IPS-18a (cell line): ENCODE measurements at regions not wholly inside any gene's neighbourhood (a gene's known extent, or its start where the extent isn't known, plus 50 kb on each side); places are given as distances from the start of the nearest gene placed in this dataset.

ENCODE experiments used
- H3K27ac ChIP-seq: one replicate; pipeline ENCODE4 v1.5.1; 2013; ENCODE audit warnings: low read length
- H3K27me3 ChIP-seq: one replicate; pipeline ENCODE4 v1.6.1; 2013; ENCODE audit warnings: mild to moderate bottlenecking, low read length; ENCODE audit not compliant: control insufficient read depth, insufficient read depth
- H3K36me3 ChIP-seq: one replicate; pipeline ENCODE4 v1.6.1; 2013; ENCODE audit warnings: low read depth, low read length; ENCODE audit not compliant: control insufficient read depth
- H3K4me1 ChIP-seq: one replicate; pipeline ENCODE4 v1.6.1; 2013; ENCODE audit warnings: low read depth, low read length; ENCODE audit not compliant: control insufficient read depth
- H3K4me3 ChIP-seq: one replicate; pipeline ENCODE4 v1.5.1; 2013; ENCODE audit warnings: low read length
- H3K9ac ChIP-seq: one replicate; pipeline ENCODE4 v1.6.1; 2013; ENCODE audit warnings: mild to moderate bottlenecking, low read length, moderate library complexity
- H3K9me3 ChIP-seq: one replicate; pipeline ENCODE4 v1.6.1; 2013; ENCODE audit warnings: low read depth, low read length; ENCODE audit not compliant: control insufficient read depth

DNA sequence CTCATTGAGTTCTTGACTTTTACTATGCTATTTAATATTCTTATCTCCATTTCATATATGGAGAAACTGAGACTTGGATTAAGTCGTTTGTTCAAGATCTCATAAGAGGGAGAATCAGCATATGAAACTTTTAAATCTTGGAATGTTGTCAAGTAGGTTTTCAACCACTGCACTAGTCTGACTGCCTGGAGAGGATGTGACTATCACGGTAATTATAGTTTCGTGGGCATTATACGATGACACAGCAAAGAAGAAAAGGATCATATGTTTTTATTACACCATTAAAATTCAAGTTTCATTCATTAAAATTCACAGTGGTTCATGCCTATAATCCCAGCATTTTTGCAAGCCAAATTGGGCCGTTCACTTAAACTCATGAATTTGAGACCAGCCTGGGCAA lies 555.2 kb downstream of the SLITRK1 start:
- Histone ChIP-seq H3K4me3 (no peak overlapping the region), H3K27me3 (no peaks in the 10 kb centered on the region), H3K9me3 (no peaks in the 10 kb centered on the region), H3K36me3 (no peaks in the 10 kb centered on the region), H3K9ac (no peak overlapping the region), H3K4me1 (no peaks in the 10 kb centered on the region), H3K27ac (no peak overlapping the region)

DNA sequence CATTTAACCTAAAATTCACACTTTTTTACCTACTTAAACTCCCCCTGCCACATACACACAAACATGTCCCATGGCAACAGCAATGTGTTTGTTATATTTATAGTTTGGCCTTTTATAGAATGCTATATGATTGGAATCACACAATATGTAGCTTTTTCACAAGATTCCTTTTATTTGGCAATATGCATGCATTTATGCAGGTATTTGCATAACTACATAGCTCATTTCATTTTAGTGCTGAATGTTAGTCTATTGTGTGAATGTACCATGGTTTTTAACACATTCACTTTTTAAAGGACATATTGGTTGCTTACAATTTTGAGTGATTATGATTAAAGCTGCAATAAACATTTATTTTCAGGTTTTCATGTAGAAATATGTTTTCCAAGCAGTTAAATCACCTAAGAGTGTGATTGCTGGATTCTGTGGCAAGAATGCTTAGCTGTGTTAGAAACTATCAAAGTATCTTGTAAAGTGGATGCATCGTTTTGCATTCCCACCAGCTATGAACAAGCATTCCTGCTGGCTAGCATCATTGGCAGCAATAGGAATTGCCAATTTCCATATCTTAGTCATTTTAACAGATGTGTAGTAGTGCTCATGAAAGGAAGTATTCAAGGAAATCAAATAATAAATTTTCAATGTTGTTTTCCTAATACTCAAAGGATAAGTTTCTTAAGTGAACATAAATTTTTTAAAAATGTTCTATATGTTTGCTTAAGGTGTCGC lies 557.0 kb downstream of the SLITRK1 start:
- H3K27ac ChIP-seq = no peak overlapping the region
- no peaks in the 10 kb centered on the region for H3K27me3 ChIP-seq
- no peaks in the 10 kb centered on the region for H3K36me3 ChIP-seq
- no peak overlapping the region for H3K9ac ChIP-seq
- H3K9me3 ChIP-seq = no peaks in the 10 kb centered on the region
- no peaks in the 10 kb centered on the region for H3K4me1 ChIP-seq
- no peak overlapping the region for H3K4me3 ChIP-seq

DNA sequence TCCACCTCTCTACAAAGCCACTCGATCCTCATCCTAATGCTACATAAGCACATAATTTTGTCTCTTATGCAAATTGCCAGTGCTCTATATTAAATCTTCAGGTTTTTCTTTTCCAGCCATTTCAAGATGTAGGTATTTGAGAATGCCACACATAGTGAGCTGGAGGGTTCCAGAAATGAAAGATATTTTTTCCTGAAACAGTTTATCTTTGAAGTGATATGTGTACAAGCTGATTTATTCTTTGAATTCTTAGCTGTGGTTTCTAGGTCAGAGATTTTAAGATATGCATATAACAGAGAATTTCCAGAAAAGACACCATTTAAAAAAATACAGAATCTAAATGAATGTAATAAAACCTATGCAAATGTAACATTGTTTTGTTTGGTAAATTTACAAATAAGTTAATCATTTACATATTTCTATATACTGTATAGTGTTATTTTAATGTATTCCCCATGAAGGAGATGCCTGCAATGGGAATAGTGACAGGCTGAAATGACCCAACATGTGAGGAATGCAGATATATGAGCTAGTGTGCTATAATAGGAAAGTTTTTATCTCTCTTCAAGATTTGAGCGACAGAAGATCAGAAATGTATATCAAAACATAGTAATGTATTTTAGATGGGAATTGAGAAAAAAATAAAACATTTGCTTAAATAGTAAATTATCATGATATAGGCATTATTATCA lies 570.2 kb downstream of the SLITRK1 start:
- Histone ChIP-seq H3K27me3 (no peaks in the 10 kb centered on the region), H3K9me3 (no peaks in the 10 kb centered on the region), H3K27ac (no peak overlapping the region), H3K4me3 (no peak overlapping the region), H3K36me3 (no peaks in the 10 kb centered on the region), H3K9ac (no peak overlapping the region), H3K4me1 (no peaks in the 10 kb centered on the region)

DNA sequence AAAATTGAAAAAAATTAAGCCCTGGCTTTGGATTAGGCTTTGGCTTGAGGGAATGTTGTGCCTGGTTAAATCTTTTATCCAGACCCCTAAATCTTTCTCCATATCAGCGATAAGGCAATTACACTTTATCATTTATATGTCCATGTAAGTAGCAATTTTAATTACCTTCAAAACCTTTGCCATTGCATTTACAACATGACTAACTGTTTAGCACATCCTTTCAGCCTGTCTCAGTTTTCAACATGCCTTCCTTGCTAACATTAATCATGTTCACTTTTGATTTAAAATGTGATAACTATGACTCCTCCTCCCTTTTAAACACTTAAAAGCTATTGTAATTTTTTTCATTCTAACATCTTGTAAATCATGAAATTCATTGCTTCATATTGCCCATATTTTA lies 583.7 kb downstream of the SLITRK1 start:
- Histone ChIP-seq H3K27ac (no peak overlapping the region), H3K9ac (no peak overlapping the region), H3K4me3 (no peak overlapping the region), H3K9me3 (no peaks in the 10 kb centered on the region), H3K36me3 (no peaks in the 10 kb centered on the region), H3K4me1 (no peaks in the 10 kb centered on the region), H3K27me3 (no peaks in the 10 kb centered on the region)

DNA sequence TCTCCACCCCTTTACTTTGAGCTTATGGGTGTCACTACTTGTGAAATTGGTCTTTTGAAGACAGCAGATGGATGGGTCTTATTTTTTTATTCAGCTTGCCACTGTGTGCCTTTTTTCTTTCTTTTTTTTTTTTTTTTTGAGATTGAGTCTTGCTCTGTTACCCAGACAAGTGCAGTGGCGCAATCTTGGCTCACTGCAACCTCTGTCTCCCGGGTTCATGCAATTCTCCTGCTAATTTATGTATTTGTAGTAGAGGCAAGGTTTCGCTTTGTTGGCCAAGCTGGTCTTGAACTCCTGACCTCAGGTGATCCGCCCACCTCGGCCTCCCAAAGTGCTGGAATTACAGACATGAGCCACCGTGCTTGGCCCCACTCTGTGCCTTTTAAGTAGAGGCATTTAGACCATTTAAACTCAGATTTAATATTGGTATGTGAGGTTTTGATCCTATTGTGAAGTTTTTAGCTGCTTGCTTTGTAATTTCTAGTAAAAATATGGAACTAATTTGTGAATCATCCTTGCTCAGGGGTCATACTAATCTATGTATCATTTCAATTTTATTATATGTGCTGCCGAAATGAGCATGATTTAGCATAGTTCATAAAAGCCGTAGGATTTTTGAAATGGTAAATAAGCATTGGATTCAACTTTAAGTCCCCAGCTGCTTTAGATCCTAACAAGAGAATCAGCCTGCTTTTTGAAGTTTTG lies 584.5 kb downstream of the SLITRK1 start:
- no peak overlapping the region for H3K27ac ChIP-seq
- no peaks in the 10 kb centered on the region for H3K27me3 ChIP-seq
- H3K9me3 ChIP-seq = no peaks in the 10 kb centered on the region
- no peaks in the 10 kb centered on the region for H3K4me1 ChIP-seq
- no peak overlapping the region for H3K9ac ChIP-seq
- no peaks in the 10 kb centered on the region for H3K36me3 ChIP-seq
- H3K4me3 ChIP-seq = no peak overlapping the region

DNA sequence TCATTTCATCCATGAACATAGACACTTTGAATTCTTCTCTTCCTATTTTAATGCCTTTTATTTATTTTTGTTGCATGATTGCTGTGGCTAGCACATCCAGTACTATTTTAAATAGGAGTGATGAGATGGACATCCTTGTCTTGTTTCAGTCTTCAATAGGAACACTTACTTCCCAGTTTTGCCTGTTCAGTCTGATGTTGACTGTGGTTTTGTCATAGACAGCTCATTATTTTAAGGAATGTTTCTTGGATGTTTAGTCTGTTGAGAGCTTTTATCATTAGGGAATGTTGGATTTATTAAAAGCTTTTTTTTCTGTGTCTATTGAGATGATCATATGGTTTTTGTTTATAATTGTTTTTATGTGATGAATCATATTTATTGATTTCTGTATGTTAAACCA lies 586.6 kb downstream of the SLITRK1 start:
- Histone ChIP-seq H3K9ac (no peak overlapping the region), H3K27me3 (no peaks in the 10 kb centered on the region), H3K4me1 (no peaks in the 10 kb centered on the region), H3K27ac (no peak overlapping the region), H3K4me3 (no peak overlapping the region), H3K36me3 (no peaks in the 10 kb centered on the region), H3K9me3 (no peaks in the 10 kb centered on the region)

DNA sequence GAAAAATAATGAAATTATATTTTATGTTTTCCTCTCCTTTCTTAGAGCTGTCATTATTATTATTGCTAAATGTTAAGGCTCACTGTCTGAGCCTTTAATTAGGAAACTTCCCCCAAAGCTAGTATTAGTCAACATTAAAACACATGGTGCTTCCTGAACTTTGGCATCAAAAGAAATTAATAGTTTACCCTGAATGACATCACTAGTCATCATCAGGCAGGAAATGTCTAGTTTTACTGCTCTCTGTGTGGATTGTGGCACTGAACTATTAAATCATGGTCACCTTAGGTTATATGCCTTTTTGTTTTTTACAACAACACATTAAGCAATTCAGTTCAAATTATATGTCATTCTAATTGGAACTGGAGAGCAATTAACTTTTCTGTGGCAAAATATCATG lies 595.5 kb downstream of the SLITRK1 start:
- Histone ChIP-seq H3K36me3 (no peaks in the 10 kb centered on the region), H3K4me3 (no peak overlapping the region), H3K4me1 (no peaks in the 10 kb centered on the region), H3K27ac (no peak overlapping the region), H3K9ac (no peak overlapping the region), H3K27me3 (no peaks in the 10 kb centered on the region), H3K9me3 (no peaks in the 10 kb centered on the region)

DNA sequence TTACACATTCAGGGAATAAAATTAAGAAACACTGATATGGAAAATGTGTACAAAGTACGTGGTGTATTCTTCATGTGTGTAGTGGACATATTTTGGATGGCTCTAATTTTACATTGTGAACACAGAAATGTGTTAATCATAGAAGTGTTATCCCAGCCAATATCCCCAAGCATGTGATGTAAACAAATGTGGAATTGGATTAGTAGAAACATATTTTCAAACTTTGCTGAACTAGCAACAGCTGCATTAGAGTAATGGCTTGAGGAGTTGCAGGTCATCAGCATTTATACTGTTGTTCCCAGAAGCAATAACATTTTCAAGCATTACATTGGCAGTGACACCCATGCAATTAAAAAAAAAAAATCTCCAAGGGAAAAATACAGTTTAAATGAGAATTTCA lies 600.6 kb downstream of the SLITRK1 start:
- H3K27me3 ChIP-seq = no peaks in the 10 kb centered on the region
- no peak overlapping the region for H3K27ac ChIP-seq
- no peak overlapping the region for H3K4me3 ChIP-seq
- H3K9ac ChIP-seq = no peak overlapping the region
- peaks cover 4% of the 10 kb centered on the region for H3K4me1 ChIP-seq
- H3K36me3 ChIP-seq = no peaks in the 10 kb centered on the region
- no peaks in the 10 kb centered on the region for H3K9me3 ChIP-seq

DNA sequence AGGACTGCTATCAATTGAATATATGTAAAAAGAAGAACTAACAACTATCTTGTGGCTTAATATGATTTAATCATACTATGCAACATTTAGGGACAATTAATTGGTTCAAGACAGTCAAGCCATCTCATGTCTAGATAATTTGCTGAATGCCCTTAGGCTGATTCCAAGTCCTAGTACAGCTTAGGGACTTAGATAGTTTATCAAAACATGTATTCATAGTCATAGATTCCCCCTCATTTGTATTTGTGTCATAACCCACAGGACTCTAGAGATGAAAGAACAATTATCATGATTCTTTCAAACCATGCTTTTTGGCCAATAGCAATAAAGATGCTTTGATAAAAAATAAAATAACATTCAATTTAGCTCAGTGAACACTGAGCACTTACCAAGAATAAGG lies 607.6 kb downstream of the SLITRK1 start:
- Histone ChIP-seq H3K36me3 (no peaks in the 10 kb centered on the region), H3K9me3 (no peaks in the 10 kb centered on the region), H3K27ac (no peak overlapping the region), H3K27me3 (no peaks in the 10 kb centered on the region), H3K4me3 (no peak overlapping the region), H3K9ac (no peak overlapping the region), H3K4me1 (peaks cover 7% of the 10 kb centered on the region)

DNA sequence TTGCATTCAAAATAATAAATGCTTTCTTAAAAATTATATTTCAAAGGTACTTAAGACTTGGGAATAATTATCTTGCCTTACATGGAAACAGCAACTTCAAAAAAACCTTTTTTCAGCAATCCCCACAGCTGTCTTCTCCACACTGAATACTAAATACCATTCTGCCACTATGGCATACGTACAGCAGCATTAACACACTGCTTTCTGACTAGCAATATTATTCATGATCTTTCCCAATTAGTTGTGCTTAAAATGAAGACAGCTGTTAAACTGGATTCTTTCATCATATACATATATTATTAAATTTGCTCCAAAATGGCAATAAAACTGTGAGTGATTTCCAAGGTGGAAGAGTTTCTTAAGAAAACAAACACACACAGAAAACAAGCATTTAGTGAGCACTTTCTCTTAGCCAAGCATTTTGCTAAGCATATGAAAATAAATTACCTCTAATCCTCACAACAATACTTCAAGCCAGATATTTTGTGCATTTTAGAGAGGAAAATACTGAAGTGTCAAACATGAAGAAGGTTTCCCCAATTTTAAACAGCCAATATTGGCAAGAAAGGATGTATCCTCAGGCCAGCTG lies 609.5 kb downstream of the SLITRK1 start:
- Histone ChIP-seq H3K36me3 (no peaks in the 10 kb centered on the region), H3K9me3 (no peaks in the 10 kb centered on the region), H3K4me1 (peaks cover 7% of the 10 kb centered on the region), H3K4me3 (no peak overlapping the region), H3K27me3 (no peaks in the 10 kb centered on the region), H3K9ac (no peak overlapping the region), H3K27ac (no peak overlapping the region)

DNA sequence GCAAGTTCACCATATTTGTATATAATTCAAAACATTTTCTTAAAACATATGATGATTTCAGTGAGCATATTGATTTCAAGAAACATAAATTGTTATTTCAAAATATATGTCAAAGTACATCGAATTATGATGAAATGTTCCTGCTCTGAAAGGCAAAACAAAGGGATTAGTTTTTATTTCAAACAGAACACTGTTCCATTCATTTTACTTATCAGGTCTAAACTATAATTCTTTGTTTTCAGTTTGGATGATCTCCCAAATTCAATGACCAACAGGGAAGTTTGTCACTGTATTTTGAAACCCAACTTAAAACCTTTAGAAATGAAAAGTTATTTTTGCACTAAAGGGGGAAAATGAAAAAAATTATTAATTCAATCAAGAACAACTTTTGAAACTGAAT lies 610.2 kb downstream of the SLITRK1 start:
- Histone ChIP-seq H3K4me3 (no peak overlapping the region), H3K4me1 (peaks cover 7% of the 10 kb centered on the region), H3K9ac (no peak overlapping the region), H3K36me3 (no peaks in the 10 kb centered on the region), H3K9me3 (no peaks in the 10 kb centered on the region), H3K27me3 (no peaks in the 10 kb centered on the region), H3K27ac (no peak overlapping the region)
